HPDE6-E6E7 (cell line): ENCODE measurements at regions not wholly inside any gene's neighbourhood (a gene's known extent, or its start where the extent isn't known, plus 50 kb on each side); places are given as distances from the start of the nearest gene placed in this dataset.
"Not testable (repeated sequence)": the region's sequence is repeated elsewhere in the genome, so short reads cannot be mapped to it uniquely, and the experiment has no call there.

Experiments
- DNase-seq: peaks from one replicate; pipeline ENCODE4 v3.0.0; 2011; ENCODE audit warnings: missing footprints; ENCODE audit errors: extremely low spot score

GRCh38 chr5:135776457-135776856, 58.0 kb upstream of the SLC25A48 start:
- no peak for DNase-seq

- no peak for DNase-seq
These were observed 72.7 kb upstream of the SLC25A48 start for GRCh38 chr5:135761746-135762145.

- no peak for DNase-seq
These were observed 75.2 kb upstream of the SLC25A48 start for GRCh38 chr5:135759149-135759784.

GRCh38 chr5:135753990-135754389, 80.5 kb upstream of the SLC25A48 start:
- DNase-seq = no peak

GRCh38 chr5:135750506-135750905, 84.0 kb upstream of the SLC25A48 start:
- no peak for DNase-seq

- no peak for DNase-seq
These were observed 86.6 kb upstream of the SLC25A48 start for GRCh38 chr5:135747824-135748223.

- no peak for DNase-seq
These were observed 88.5 kb upstream of the SLC25A48 start for GRCh38 chr5:135745897-135746500.

- no peak for DNase-seq
These were observed 90.6 kb upstream of the SLC25A48 start for GRCh38 chr5:135743705-135744411.

- no peak for DNase-seq
These were observed 91.3 kb upstream of the SLC25A48 start for GRCh38 chr5:135743181-135743580.

- not testable (repeated sequence) for DNase-seq
These were observed 92.2 kb upstream of the SLC25A48 start for GRCh38 chr5:135742240-135742639.

- no peak for DNase-seq
These were observed 93.4 kb upstream of the SLC25A48 start for GRCh38 chr5:135741040-135741439.

- DNase-seq = no peak
These were observed 94.0 kb upstream of the SLC25A48 start for GRCh38 chr5:135740475-135740874.

- DNase-seq = no peak
These were observed 95.0 kb upstream of the SLC25A48 start for GRCh38 chr5:135739383-135739981.

GRCh38 chr5:135738564-135738875, 95.9 kb upstream of the SLC25A48 start:
- no peak for DNase-seq

GRCh38 chr5:135737701-135738563, 96.5 kb upstream of the SLC25A48 start:
- DNase-seq = no peak

- DNase-seq = not testable (repeated sequence)
These were observed 97.5 kb upstream of the SLC25A48 start for GRCh38 chr5:135736952-135737351.

- no peak for DNase-seq
These were observed 98.6 kb upstream of the SLC25A48 start for GRCh38 chr5:135735831-135736230.

GRCh38 chr5:135734956-135735355, 99.5 kb upstream of the SLC25A48 start:
- not testable (repeated sequence) for DNase-seq

- DNase-seq = not testable (repeated sequence)
These were observed 103.4 kb upstream of the SLC25A48 start for GRCh38 chr5:135731034-135731433.

GRCh38 chr5:135730161-135730560, 104.3 kb upstream of the SLC25A48 start:
- DNase-seq = not testable (repeated sequence)

GRCh38 chr5:135729321-135729786, 105.1 kb upstream of the SLC25A48 start:
- DNase-seq = no peak

- DNase-seq = no peak
These were observed 109.8 kb upstream of the SLC25A48 start for GRCh38 chr5:135724617-135725016.
